Breast epithelium (tissue), 4 donors: ENCODE measurements at regions not wholly inside any gene's neighbourhood (a gene's known extent, or its start where the extent isn't known, plus 50 kb on each side); places are given as distances from the start of the nearest gene placed in this dataset.

Experiments used
- DNase-seq, 2 donors: peaks; one replicate each; pipeline ENCODE4 v3.0.0-alpha.2; 2019; ENCODE audit warnings: low spot score in 2 of 2
- H3K27ac ChIP-seq, 2 donors: fragments of 200-600 bp; sonication (generic) in 1 of 2; one replicate each; pipeline ENCODE4 v1.5.1; 2016 to 2019; ENCODE audit warnings: mild to moderate bottlenecking in 1 of 2
- H3K27me3 ChIP-seq, 2 donors: fragments of 200-600 bp; sonication (generic) in 1 of 2; one replicate each; pipeline versions ENCODE4 v1.5.1 to v1.6.0; 2017 to 2019; ENCODE audit warnings: control low read depth in 1 of 2, mild to moderate bottlenecking in 1 of 2
- H3K36me3 ChIP-seq: fragments of 200-600 bp; one replicate; pipeline ENCODE4 v1.5.1; 2019
- H3K4me1 ChIP-seq, 2 donors: fragments of 200-600 bp; sonication (generic); one replicate each; pipeline ENCODE4 v1.5.1; 2016 to 2019; ENCODE audit warnings: control low read depth in 1 of 2
- H3K4me3 ChIP-seq, 3 donors: fragments of 200-600 bp; sonication (generic); 1 replicate in 2 of 3; 2 replicates in 1 of 3; pipeline ENCODE4 v1.5.1; 2016 to 2019; ENCODE audit warnings: mild to moderate bottlenecking in 3 of 3, moderate library complexity in 2 of 3
- H3K9me3 ChIP-seq, 2 donors: fragments of 200-600 bp; sonication (generic) in 1 of 2; one replicate each; pipeline ENCODE4 v1.5.1; 2016 to 2019; ENCODE audit warnings: control low read depth in 1 of 2
- POLR2A ChIP-seq: fragments of 450-650 bp; IDR thresholded peaks from one replicate; pipeline ENCODE4 v1.6.1; 2016; ENCODE audit warnings: antibody characterized with exemption, mild to moderate bottlenecking, moderate library complexity
- POLR2AphosphoS5 ChIP-seq, 3 donors: sonication (generic); formaldehyde crosslinking; IDR thresholded peaks; one replicate each; pipeline ENCODE4 v1.6.1; 2017; ENCODE audit warnings: antibody characterized with exemption in 3 of 3
- intact Hi-C: fragments of 100-400 bp; cut with DNase I; formaldehyde crosslinking; loops from one replicate; pipeline ENCODE4 v1.15.1; 2023; ENCODE audit warnings: low total_unique reads
- TF ChIP-seq, protein P1 (sequence below), 3 donors: fragments of 450-650 bp; IDR thresholded peaks; one replicate each; pipeline ENCODE4 v1.5.1; 2016 to 2017; ENCODE audit warnings: antibody characterized with exemption in 3 of 3, mild to moderate bottlenecking in 3 of 3, moderate library complexity in 3 of 3

DNA sequence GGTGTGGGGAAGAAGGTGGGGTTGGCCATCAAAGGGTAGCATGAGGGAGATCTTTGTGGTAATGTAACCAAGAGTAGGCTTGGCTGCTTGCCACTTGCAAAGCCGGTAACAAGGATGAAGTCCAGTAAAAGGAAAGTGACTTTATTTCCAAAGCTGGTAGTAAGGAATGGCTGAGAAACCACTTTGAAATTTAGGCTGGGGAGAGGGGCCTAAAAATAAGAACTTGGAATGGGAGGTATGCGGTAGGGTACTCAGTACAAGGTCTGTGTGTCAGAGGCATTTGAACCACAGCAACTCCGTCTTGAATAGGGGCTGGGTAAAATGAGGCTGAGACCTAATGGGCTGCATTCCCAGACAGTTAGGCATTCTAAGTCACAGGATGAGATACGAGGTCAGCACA lies 216.0 kb upstream of the ISX start:
- H3K9me3 ChIP-seq, result no peaks in the 10 kb centered on the region
- intact Hi-C loops, result no loop called here
- no peaks in the 10 kb centered on the region for H3K36me3 ChIP-seq
- no peak for DNase-seq
- no peak for TF ChIP-seq POLR2A
- TF ChIP-seq, protein P1, sequence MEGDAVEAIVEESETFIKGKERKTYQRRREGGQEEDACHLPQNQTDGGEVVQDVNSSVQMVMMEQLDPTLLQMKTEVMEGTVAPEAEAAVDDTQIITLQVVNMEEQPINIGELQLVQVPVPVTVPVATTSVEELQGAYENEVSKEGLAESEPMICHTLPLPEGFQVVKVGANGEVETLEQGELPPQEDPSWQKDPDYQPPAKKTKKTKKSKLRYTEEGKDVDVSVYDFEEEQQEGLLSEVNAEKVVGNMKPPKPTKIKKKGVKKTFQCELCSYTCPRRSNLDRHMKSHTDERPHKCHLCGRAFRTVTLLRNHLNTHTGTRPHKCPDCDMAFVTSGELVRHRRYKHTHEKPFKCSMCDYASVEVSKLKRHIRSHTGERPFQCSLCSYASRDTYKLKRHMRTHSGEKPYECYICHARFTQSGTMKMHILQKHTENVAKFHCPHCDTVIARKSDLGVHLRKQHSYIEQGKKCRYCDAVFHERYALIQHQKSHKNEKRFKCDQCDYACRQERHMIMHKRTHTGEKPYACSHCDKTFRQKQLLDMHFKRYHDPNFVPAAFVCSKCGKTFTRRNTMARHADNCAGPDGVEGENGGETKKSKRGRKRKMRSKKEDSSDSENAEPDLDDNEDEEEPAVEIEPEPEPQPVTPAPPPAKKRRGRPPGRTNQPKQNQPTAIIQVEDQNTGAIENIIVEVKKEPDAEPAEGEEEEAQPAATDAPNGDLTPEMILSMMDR (IDR thresholded peaks at IDR 0.05), result no peak
- TF ChIP-seq POLR2AphosphoS5 (IDR thresholded peaks at IDR 0.05), result no peak
- no peaks in the 10 kb centered on the region for H3K27me3 ChIP-seq
- H3K4me3 ChIP-seq, result no peak overlapping the region
- H3K27ac ChIP-seq, result no peak overlapping the region
- H3K4me1 ChIP-seq, result no peaks in the 10 kb centered on the region

DNA sequence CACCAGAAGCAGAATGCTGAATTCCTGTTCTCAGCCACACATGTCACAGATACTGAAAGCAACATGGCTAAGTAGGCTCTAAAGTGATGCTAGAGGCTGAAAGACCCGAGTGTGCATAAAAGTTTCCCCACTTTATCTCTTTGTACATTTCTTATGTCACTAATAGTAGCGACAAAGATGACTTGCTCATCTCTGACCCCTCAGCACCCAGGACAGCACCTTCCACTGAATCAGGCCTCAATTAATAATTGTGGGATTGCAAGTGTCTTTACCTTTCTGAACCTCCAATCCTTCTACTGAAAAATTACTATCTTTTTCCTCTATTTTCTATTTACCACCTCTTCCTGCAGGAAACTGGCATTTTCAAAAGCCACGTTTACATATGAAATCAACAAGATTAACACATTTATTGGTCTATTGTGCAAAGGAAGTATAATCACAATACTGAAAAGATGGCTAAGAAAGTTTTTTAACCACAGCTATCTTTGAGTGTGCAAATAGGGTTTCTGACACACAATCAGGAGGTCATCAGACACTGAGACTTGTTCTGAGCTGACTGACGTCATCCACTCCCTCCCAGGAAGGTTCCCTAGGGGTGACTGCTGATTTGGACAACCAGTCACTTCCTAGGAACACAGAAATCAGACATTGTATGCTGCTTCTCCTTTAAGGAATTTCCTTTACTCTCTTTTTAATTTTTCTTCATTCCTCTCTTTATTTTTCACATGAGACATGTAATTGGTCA lies 213.9 kb upstream of the ISX start:
- Histone ChIP-seq H3K36me3 (no peaks in the 10 kb centered on the region), H3K27ac (no peak overlapping the region), H3K4me3 (no peak overlapping the region), H3K9me3 (no peaks in the 10 kb centered on the region), H3K4me1 (no peaks in the 10 kb centered on the region), H3K27me3 (no peaks in the 10 kb centered on the region)
- TF ChIP-seq POLR2A (no peak), POLR2AphosphoS5 (IDR thresholded peaks at IDR 0.05) (no peak)
- TF ChIP-seq, protein P1 (IDR thresholded peaks at IDR 0.05), result no peak
- intact Hi-C loops, result no loop called here
- DNase-seq, result no peak

DNA sequence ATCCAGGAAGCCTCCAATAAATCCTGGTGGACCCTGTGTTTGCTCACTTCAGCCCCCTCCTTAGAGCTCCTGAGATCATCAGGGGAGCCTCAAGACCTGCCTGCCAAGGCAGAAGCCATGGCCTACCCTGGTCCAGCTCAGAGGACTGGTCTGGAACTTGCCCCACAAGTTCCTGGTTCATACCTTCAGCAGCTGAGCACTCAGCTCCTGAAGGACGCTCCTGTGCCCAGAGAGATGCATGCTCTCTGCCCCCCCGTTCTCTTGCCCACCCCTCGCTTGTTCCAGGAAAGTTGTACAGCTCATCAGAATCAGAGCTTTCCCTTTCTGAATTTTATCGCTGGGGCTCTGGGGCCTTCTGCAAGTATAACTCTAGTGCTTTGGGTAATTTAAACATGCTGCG lies 210.5 kb upstream of the ISX start:
- Histone ChIP-seq H3K36me3 (no peaks in the 10 kb centered on the region), H3K27ac (no peak overlapping the region), H3K4me3 (no peak overlapping the region), H3K4me1 (no peaks in the 10 kb centered on the region), H3K27me3 (no peaks in the 10 kb centered on the region), H3K9me3 (peaks cover 0 to 3% of the 10 kb centered on the region in 2 donors)
- no peak for DNase-seq
- no peak for TF ChIP-seq POLR2AphosphoS5 (IDR thresholded peaks at IDR 0.05)
- TF ChIP-seq POLR2A, result no peak
- TF ChIP-seq, protein P1 (IDR thresholded peaks at IDR 0.05), result no peak
- intact Hi-C loops, result no loop called here

DNA sequence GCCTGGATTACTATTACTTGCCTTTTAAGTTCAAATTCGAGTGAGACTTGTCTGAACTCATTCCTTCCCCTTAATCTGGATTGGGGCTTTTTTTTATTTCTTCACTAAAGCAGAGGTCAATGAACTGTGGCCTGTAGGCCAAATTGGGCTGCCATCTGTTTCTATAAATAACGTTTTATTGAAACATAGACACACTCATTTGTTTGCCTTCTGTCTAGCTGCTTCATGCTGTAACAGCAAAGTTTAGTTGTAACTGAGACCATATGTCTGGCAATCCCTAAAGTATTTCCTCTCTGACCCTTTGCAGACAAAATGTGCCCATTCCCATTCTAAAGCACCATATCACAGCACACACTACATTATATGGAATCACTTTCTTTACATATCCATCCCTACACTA lies 207.9 kb upstream of the ISX start:
- H3K36me3 ChIP-seq, result no peaks in the 10 kb centered on the region
- DNase-seq, result no peak
- TF ChIP-seq, protein P1 (IDR thresholded peaks at IDR 0.05), result no peak
- TF ChIP-seq POLR2A (no peak), POLR2AphosphoS5 (IDR thresholded peaks at IDR 0.05) (no peak)
- H3K9me3 ChIP-seq, result peaks cover 0 to 3% of the 10 kb centered on the region in 2 donors
- no peaks in the 10 kb centered on the region for H3K4me1 ChIP-seq
- H3K27me3 ChIP-seq, result no peaks in the 10 kb centered on the region
- intact Hi-C loops, result no loop called here
- H3K27ac ChIP-seq, result no peak overlapping the region
- no peak overlapping the region for H3K4me3 ChIP-seq

DNA sequence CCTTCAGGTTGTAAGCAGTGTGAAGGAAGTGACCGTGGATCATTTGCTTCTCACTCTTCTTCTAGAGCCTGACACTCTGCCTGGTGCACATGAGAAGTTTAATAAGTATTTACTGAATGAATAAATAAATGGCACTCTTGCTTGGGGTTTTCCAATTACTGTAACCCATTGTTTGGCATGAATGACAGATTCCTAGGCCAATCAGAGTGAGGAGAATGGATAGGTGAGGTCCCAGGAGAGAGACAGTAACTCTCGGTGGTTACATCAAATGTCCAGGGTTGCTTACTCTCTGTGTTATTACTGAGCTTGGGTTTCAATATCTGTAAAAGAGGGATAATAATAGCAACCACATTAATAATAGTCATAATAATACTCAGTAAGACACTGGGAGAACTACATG lies 204.2 kb upstream of the ISX start:
- Histone ChIP-seq H3K27me3 (no peaks in the 10 kb centered on the region), H3K4me1 (no peaks in the 10 kb centered on the region), H3K27ac (no peak overlapping the region), H3K4me3 (no peak overlapping the region), H3K9me3 (peaks cover 0 to 3% of the 10 kb centered on the region in 2 donors), H3K36me3 (no peaks in the 10 kb centered on the region)
- no peak for DNase-seq
- TF ChIP-seq POLR2A, result no peak
- TF ChIP-seq, protein P1 (IDR thresholded peaks at IDR 0.05), result no peak
- no peak for TF ChIP-seq POLR2AphosphoS5 (IDR thresholded peaks at IDR 0.05)
- intact Hi-C loops, result no loop called here
